Nephron (organoid): ENCODE measurements at regions not wholly inside any gene's neighbourhood (a gene's known extent, or its start where the extent isn't known, plus 50 kb on each side); places are given as distances from the start of the nearest gene placed in this dataset.
A peak's percentile ranks its signal among the peaks of the same experiment; 100 is the strongest.

Source experiments
- H3K27ac Mint-ChIP-seq, 3 experiments: 2 replicates each; pipeline ENCODE4 v1.8.0; 2020; ENCODE audit warnings: mixed read lengths in 3 of 3, mild to moderate bottlenecking in 2 of 3, moderate library complexity in 1 of 3
- H3K27me3 Mint-ChIP-seq: 2 replicates; pipeline ENCODE4 v1.8.0; 2021; ENCODE audit warnings: low read depth, mild to moderate bottlenecking, moderate library complexity, mixed read lengths
- H3K36me3 Mint-ChIP-seq: 2 replicates; pipeline ENCODE4 v1.8.0; 2020; ENCODE audit warnings: low read depth, mixed read lengths
- H3K4me1 Mint-ChIP-seq: 2 replicates; pipeline ENCODE4 v1.8.0; 2020; ENCODE audit warnings: mixed read lengths
- H3K4me3 Mint-ChIP-seq, 3 experiments: 2 replicates each; pipeline ENCODE4 v1.8.0; 2020; ENCODE audit warnings: mild to moderate bottlenecking in 3 of 3, mixed read lengths in 3 of 3, moderate library complexity in 2 of 3
- H3K9me3 Mint-ChIP-seq: 2 replicates; pipeline ENCODE4 v1.8.0; 2020; ENCODE audit warnings: mixed read lengths
- CTCF ChIP-seq, 3 experiments: fragments of 200-600 bp; sonication (generic); IDR thresholded peaks; one replicate each; pipeline ENCODE4 v1.5.0; 2021; ENCODE audit warnings: antibody characterized with exemption in 3 of 3; ENCODE audit not compliant: unreplicated experiment in 3 of 3

DNA sequence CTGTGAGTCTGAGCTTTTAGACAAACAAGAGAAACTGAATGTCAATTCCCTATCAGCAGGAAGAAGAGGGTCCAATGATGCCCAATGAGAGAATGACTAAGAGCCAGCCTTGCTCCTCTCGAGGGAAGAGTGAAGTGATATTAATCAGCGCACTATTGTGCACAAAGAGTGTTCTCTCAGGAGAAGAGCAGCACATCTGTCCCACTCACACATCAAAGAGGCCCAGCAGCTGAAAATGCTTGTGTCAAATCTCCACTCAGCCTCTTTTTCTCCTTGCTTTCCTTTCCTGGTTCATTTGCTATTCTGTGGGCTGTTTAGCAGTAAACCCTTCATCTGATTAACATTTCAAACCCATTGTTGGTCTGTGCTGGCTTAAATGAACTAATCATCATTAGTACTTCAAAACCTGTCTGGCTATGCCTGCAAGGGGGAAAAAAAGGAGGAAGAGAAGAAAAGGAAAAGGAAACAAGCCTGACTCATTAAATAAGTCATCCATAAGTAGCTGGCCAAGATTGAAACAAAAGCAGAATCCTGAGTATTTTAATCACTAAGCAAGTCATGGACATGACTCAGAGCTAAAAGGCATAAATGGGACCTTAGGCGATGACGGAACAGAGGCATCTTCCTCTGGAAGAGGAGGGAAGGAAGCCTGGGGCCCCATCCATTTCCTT lies 912.7 kb downstream of the TUSC7 start:
- no peak for TF ChIP-seq CTCF (IDR thresholded peaks at IDR 0.05; ENCODE audit: unreplicated experiment in 3 of 3)
- H3K9me3 Mint-ChIP-seq: no peaks in the 10 kb centered on the region
- no peak overlapping the region for H3K4me3 Mint-ChIP-seq
- peak overlapping the region; percentile 30 to 78 (median 67) for H3K27ac Mint-ChIP-seq
- H3K27me3 Mint-ChIP-seq: no peaks in the 10 kb centered on the region
- no peaks in the 10 kb centered on the region for H3K36me3 Mint-ChIP-seq
- peaks cover 24% of the 10 kb centered on the region for H3K4me1 Mint-ChIP-seq

GRCh38 chr3:117624424-117624823 lies 914.8 kb downstream of the TUSC7 start:
- no peak overlapping the region for H3K4me3 Mint-ChIP-seq
- TF ChIP-seq CTCF (IDR thresholded peaks at IDR 0.05; ENCODE audit: unreplicated experiment in 3 of 3): no peak
- no peaks in the 10 kb centered on the region for H3K27me3 Mint-ChIP-seq
- no peaks in the 10 kb centered on the region for H3K9me3 Mint-ChIP-seq
- peaks cover 40% of the 10 kb centered on the region for H3K4me1 Mint-ChIP-seq
- H3K36me3 Mint-ChIP-seq: no peaks in the 10 kb centered on the region
- peak overlapping the region; percentile 21 to 56 (median 28) for H3K27ac Mint-ChIP-seq

- Mint-ChIP-seq H3K4me1 (peaks cover 48% of the 10 kb centered on the region), H3K4me3 (no peak overlapping the region), H3K9me3 (no peaks in the 10 kb centered on the region), H3K27ac (peak overlapping the region; percentile 21 to 56 (median 28)), H3K36me3 (no peaks in the 10 kb centered on the region), H3K27me3 (no peaks in the 10 kb centered on the region)
- no peak for TF ChIP-seq CTCF (IDR thresholded peaks at IDR 0.05; ENCODE audit: unreplicated experiment in 3 of 3)
Observed at GRCh38 chr3:117625174-117625573, 915.6 kb downstream of the TUSC7 start.

- H3K9me3 Mint-ChIP-seq: no peaks in the 10 kb centered on the region
- H3K4me3 Mint-ChIP-seq: no peak overlapping the region
- H3K27ac Mint-ChIP-seq: peak overlapping the region in 1 of 3 experiments; percentile 6
- peaks cover 60% of the 10 kb centered on the region for H3K4me1 Mint-ChIP-seq
- TF ChIP-seq CTCF (IDR thresholded peaks at IDR 0.05; ENCODE audit: unreplicated experiment in 3 of 3): no peak
- no peaks in the 10 kb centered on the region for H3K27me3 Mint-ChIP-seq
- H3K36me3 Mint-ChIP-seq: no peaks in the 10 kb centered on the region
Observed at GRCh38 chr3:117626577-117626976, 917.0 kb downstream of the TUSC7 start.

GRCh38 chr3:117628823-117629291 lies 919.3 kb downstream of the TUSC7 start:
- Mint-ChIP-seq H3K27me3 (no peaks in the 10 kb centered on the region), H3K27ac (peak overlapping the region; percentile 95 to 97 (median 97))
- no peak for TF ChIP-seq CTCF (IDR thresholded peaks at IDR 0.05; ENCODE audit: unreplicated experiment in 3 of 3)

DNA sequence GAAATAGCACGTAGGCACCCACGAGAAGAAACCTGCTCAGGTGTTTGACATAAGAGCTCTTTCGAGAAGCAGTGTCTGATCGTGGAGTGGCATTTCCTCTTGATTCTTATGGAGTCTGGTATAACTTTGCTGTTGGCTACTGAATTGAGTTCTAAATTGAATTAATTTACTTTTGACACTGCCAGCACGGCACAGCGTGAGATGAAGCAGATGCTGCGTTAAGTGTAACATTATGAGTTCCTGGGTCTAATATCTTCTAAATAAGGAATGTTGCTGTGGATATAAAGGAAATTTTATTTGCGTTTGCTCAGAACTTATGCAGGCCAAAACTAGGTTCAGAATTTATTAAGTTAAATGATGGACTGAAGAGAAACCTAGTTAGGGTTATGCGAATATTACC lies 919.9 kb downstream of the TUSC7 start:
- H3K4me3 Mint-ChIP-seq: no peak overlapping the region
- H3K27ac Mint-ChIP-seq: peak overlapping the region; percentile 95 to 97 (median 97)
- H3K4me1 Mint-ChIP-seq: peaks cover 55% of the 10 kb centered on the region
- H3K27me3 Mint-ChIP-seq: no peaks in the 10 kb centered on the region
- H3K36me3 Mint-ChIP-seq: no peaks in the 10 kb centered on the region
- H3K9me3 Mint-ChIP-seq: no peaks in the 10 kb centered on the region
- no peak for TF ChIP-seq CTCF (IDR thresholded peaks at IDR 0.05; ENCODE audit: unreplicated experiment in 3 of 3)

More at GRCh38 chr3:117628823-117629291, 919.3 kb downstream of the TUSC7 start:
- Mint-ChIP-seq H3K36me3 (no peaks in the 10 kb centered on the region), H3K4me3 (peak overlapping the region in 2 of 3 experiments; percentile 40 to 45), H3K4me1 (peaks cover 56% of the 10 kb centered on the region), H3K9me3 (no peaks in the 10 kb centered on the region)
